ENCODE measurements at regions not wholly inside any gene's neighbourhood (a gene's known extent, or its start where the extent isn't known, plus 50 kb on each side); places are given as distances from the start of the nearest gene placed in this dataset.

GRCh38 chr10:4196183-4196582 is 411.2 kb upstream of the KLF6 start:
- no peak for DNase-seq (ENCODE audit: low spot score)

GRCh38 chr10:4195213-4195612 is 410.2 kb upstream of the KLF6 start:
- DNase-seq (ENCODE audit: low spot score) = peak; percentile 34

- no peak for DNase-seq (ENCODE audit: low spot score)
These were observed 409.2 kb upstream of the KLF6 start for GRCh38 chr10:4194231-4194630.

GRCh38 chr10:4191894-4192293 is 406.9 kb upstream of the KLF6 start:
- no peak for DNase-seq (ENCODE audit: low spot score)

- no peak for DNase-seq (ENCODE audit: low spot score)
These were observed 406.3 kb upstream of the KLF6 start for GRCh38 chr10:4191354-4191753.

GRCh38 chr10:4190876-4191275 is 405.9 kb upstream of the KLF6 start:
- no peak for DNase-seq (ENCODE audit: low spot score)

- DNase-seq (ENCODE audit: low spot score) = no peak
These were observed 404.3 kb upstream of the KLF6 start for GRCh38 chr10:4189281-4189680.

GRCh38 chr10:4188406-4188805 is 403.4 kb upstream of the KLF6 start:
- DNase-seq (ENCODE audit: low spot score) = no peak

- DNase-seq (ENCODE audit: low spot score) = no peak
These were observed 402.0 kb upstream of the KLF6 start for GRCh38 chr10:4186849-4187540.

- DNase-seq (ENCODE audit: low spot score) = peak; percentile 26
These were observed 398.8 kb upstream of the KLF6 start for GRCh38 chr10:4183761-4184261.

GRCh38 chr10:4181621-4182049 is 396.6 kb upstream of the KLF6 start:
- no peak for DNase-seq (ENCODE audit: low spot score)

GRCh38 chr10:4181081-4181480 is 396.1 kb upstream of the KLF6 start:
- DNase-seq (ENCODE audit: low spot score) = no peak

GRCh38 chr10:4177791-4178190 is 392.8 kb upstream of the KLF6 start:
- no peak for DNase-seq (ENCODE audit: low spot score)

GRCh38 chr10:4176500-4177281 is 391.7 kb upstream of the KLF6 start:
- no peak for DNase-seq (ENCODE audit: low spot score)

GRCh38 chr10:4174197-4174596 is 389.2 kb upstream of the KLF6 start:
- no peak for DNase-seq (ENCODE audit: low spot score)

GRCh38 chr10:4170633-4171314 is 385.8 kb upstream of the KLF6 start:
- no peak for DNase-seq (ENCODE audit: low spot score)

- no peak for DNase-seq (ENCODE audit: low spot score)
These were observed 385.2 kb upstream of the KLF6 start for GRCh38 chr10:4170181-4170580.

GRCh38 chr10:4169448-4169847 is 384.4 kb upstream of the KLF6 start:
- DNase-seq (ENCODE audit: low spot score) = no peak

GRCh38 chr10:4167216-4167615 is 382.2 kb upstream of the KLF6 start:
- DNase-seq (ENCODE audit: low spot score) = no peak

GRCh38 chr10:4162571-4163286 is 377.7 kb upstream of the KLF6 start:
- DNase-seq (ENCODE audit: low spot score) = no peak

GRCh38 chr10:4159173-4159572 is 374.2 kb upstream of the KLF6 start:
- DNase-seq (ENCODE audit: low spot score) = no peak

GRCh38 chr10:4154191-4154715 is 369.2 kb upstream of the KLF6 start:
- no peak for DNase-seq (ENCODE audit: low spot score)
